Endothelial cell of umbilical vein (primary cell): ENCODE measurements at regions not wholly inside any gene's neighbourhood (a gene's known extent, or its start where the extent isn't known, plus 50 kb on each side); places are given as distances from the start of the nearest gene placed in this dataset.

Experiments used
- EZH2 ChIP-seq: IDR thresholded peaks from 2 replicates; pipeline ENCODE4 v1.6.1; 2012; ENCODE audit warnings: borderline replicate concordance, low read depth, mild to moderate bottlenecking, moderate library complexity, low read length, inconsistent platforms; ENCODE audit not compliant: severe bottlenecking
- GATA2 ChIP-seq: IDR thresholded peaks from 2 replicates; pipeline ENCODE4 v1.7.0; 2011; ENCODE audit warnings: low read depth, mild to moderate bottlenecking, moderate library complexity, mixed read lengths, low read length; ENCODE audit not compliant: insufficient read length, insufficient read depth
- JUN ChIP-seq: IDR thresholded peaks from 2 replicates; pipeline ENCODE4 v1.6.1; 2011; ENCODE audit warnings: borderline replicate concordance, low read depth; ENCODE audit not compliant: insufficient read length, insufficient read depth
- MYC ChIP-seq: IDR thresholded peaks from one replicate; pipeline ENCODE4 v1.6.1; 2011; ENCODE audit warnings: mild to moderate bottlenecking, low read depth, low read length
- POLR2A ChIP-seq: IDR thresholded peaks from 2 replicates; pipeline ENCODE4 v1.6.1; 2012; ENCODE audit warnings: low read depth, mild to moderate bottlenecking, control low read depth, low read length
- POLR2AphosphoS5 ChIP-seq: IDR thresholded peaks from 2 replicates; pipeline ENCODE4 v1.6.1; 2012; ENCODE audit warnings: low read depth, mild to moderate bottlenecking, control low read depth, low read length, moderate library complexity; ENCODE audit not compliant: insufficient read depth
- TF ChIP-seq, protein P1 (sequence below), 2 donors: IDR thresholded peaks; 1 replicate in 1 of 2; 2 replicates in 1 of 2; pipeline ENCODE4 v1.5.1; 2011; ENCODE audit warnings: low read length in 2 of 2, mild to moderate bottlenecking in 2 of 2, moderate library complexity in 2 of 2, control low read depth in 1 of 2, inconsistent platforms in 1 of 2, low read depth in 1 of 2; ENCODE audit not compliant: insufficient read depth in 1 of 2; ENCODE audit errors: extremely low read depth in 1 of 2
- TF ChIP-seq, protein P2 (sequence below): IDR thresholded peaks from 2 replicates; pipeline ENCODE4 v1.6.1; 2011; ENCODE audit not compliant: insufficient read depth, insufficient read length

DNA sequence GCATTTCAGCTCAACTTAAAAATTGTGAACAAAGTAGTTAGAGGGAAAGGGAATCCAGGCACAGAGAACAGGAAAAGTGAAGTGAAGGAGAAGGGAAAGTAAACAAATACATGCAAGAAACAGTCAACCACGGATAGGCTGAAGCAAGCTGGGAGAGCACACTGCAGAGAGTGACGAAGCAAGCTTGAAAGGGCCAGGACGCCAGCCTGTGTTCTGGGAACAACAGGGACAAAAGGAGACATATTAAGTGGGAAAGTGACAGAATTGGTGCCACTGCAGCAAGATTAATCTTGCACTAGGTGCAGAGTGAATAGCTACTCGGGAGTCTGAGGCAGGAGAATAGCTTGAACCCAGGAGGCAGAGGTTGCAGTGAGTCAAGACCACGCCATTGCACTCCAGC, 197.3 kb downstream of the SOX11 start:
- TF ChIP-seq, protein P1, sequence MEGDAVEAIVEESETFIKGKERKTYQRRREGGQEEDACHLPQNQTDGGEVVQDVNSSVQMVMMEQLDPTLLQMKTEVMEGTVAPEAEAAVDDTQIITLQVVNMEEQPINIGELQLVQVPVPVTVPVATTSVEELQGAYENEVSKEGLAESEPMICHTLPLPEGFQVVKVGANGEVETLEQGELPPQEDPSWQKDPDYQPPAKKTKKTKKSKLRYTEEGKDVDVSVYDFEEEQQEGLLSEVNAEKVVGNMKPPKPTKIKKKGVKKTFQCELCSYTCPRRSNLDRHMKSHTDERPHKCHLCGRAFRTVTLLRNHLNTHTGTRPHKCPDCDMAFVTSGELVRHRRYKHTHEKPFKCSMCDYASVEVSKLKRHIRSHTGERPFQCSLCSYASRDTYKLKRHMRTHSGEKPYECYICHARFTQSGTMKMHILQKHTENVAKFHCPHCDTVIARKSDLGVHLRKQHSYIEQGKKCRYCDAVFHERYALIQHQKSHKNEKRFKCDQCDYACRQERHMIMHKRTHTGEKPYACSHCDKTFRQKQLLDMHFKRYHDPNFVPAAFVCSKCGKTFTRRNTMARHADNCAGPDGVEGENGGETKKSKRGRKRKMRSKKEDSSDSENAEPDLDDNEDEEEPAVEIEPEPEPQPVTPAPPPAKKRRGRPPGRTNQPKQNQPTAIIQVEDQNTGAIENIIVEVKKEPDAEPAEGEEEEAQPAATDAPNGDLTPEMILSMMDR (IDR thresholded peaks at IDR 0.05; ENCODE audit: extremely low read depth in 1 of 2, insufficient read depth in 1 of 2, low read depth in 1 of 2, low read length in 2 of 2): no peak
- TF ChIP-seq EZH2 (no peak), GATA2 (no peak), POLR2A (no peak), JUN (no peak), POLR2AphosphoS5 (no peak), MYC (no peak)
- TF ChIP-seq, protein P2, sequence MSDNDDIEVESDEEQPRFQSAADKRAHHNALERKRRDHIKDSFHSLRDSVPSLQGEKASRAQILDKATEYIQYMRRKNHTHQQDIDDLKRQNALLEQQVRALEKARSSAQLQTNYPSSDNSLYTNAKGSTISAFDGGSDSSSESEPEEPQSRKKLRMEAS: no peak
